Ovary (tissue), 7 donors: ENCODE measurements at regions not wholly inside any gene's neighbourhood (a gene's known extent, or its start where the extent isn't known, plus 50 kb on each side); places are given as distances from the start of the nearest gene placed in this dataset.

Experiments
- DNase-seq, 5 donors: peaks; one replicate each; pipeline ENCODE4 v3.0.0-alpha.2; 2019 to 2020
- H3K27ac ChIP-seq, 2 donors: fragments of 200-600 bp; one replicate each; pipeline versions ENCODE4 v1.5.1 to v1.8.0; 2019 to 2022
- H3K27me3 ChIP-seq: fragments of 200-600 bp; one replicate; pipeline ENCODE4 v1.8.0; 2022
- H3K36me3 ChIP-seq: fragments of 200-600 bp; sonication (generic); one replicate; pipeline ENCODE4 v1.5.1; 2019
- H3K4me1 ChIP-seq: one replicate; pipeline ENCODE4 v1.8.1; 2013; ENCODE audit warnings: mild to moderate bottlenecking, moderate library complexity; ENCODE audit not compliant: insufficient read depth
- H3K4me3 ChIP-seq: fragments of 200-600 bp; sonication (generic); one replicate; pipeline ENCODE4 v1.5.1; 2017
- H3K9me3 ChIP-seq, 2 donors: fragments of 200-600 bp in 1 of 2; sonication (generic) in 1 of 2; one replicate each; pipeline versions ENCODE4 v1.5.1 to v1.8.1; 2013 to 2019; ENCODE audit warnings: mild to moderate bottlenecking in 1 of 2, moderate library complexity in 1 of 2
- CTCF ChIP-seq, 3 donors: fragments of 450-650 bp in 2 of 3; fragments of 200-600 bp in 1 of 3; IDR thresholded peaks; one replicate each; pipeline versions ENCODE4 v1.5.1 to v1.8.0; 2016 to 2022; ENCODE audit warnings: antibody characterized with exemption in 3 of 3, mild to moderate bottlenecking in 1 of 3
- EP300 ChIP-seq: sonication (generic); formaldehyde crosslinking; IDR thresholded peaks from one replicate; pipeline ENCODE4 v1.6.1; 2017; ENCODE audit warnings: antibody characterized with exemption
- POLR2A ChIP-seq: fragments of 450-650 bp; IDR thresholded peaks from one replicate; pipeline ENCODE4 v1.6.1; 2017; ENCODE audit warnings: antibody characterized with exemption, mild to moderate bottlenecking, moderate library complexity
- WGBS, 3 donors: extraction: QIAGEN DNeasy Blood & Tissue Kit in 1 of 3; methylation state at CpG; one replicate each; pipeline versions ENCODE4 v1.1.5 to v1.1.7; 2013 to 2017; 5-methylcytosine and 5-hydroxymethylcytosine counted together
- intact Hi-C, 4 donors: fragments of 100-400 bp; cut with DNase I; formaldehyde crosslinking; loops; one replicate each; pipeline versions ENCODE4 v1.11.0 to v1.15.1; 2022 to 2023
- donor health status: DM: no; HTN: no; CAD: no; lungs with moderate emphysema.
- donor health status: DM: no; HTN: no; CAD: no.
- donor health status: Bipolar disorder and iron deficiency.
- donor health status: DM: no; HTN: no; CAD: no.
- donor health status: DM: yes; HTN: yes; CAD: no.

DNA sequence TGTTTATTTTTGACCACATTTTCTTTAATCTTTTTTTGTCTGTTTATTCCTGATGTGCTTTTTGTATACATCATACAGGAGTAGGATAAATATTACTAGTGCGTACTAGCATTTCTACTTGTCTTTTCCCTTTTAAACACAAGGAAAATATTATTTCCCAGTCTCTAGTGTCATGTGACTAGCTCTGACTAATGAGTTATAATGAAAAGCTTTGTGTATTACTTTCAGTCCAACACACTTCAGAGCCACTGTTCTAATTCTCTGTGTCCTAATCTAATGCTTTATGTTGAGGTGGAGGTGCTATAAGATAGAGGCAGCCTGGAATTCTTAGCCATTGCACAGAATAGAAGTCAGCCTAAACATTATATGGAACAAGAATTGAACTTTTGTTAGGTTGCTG, 65.0 kb upstream of the RAB18 start:
- 79 to 89% (median 86%) methylated on average over 1 of the region's 1 CpG for WGBS, 3 donors
- no peaks in the 10 kb centered on the region for H3K9me3 ChIP-seq
- H3K27me3 ChIP-seq: no peaks in the 10 kb centered on the region
- TF ChIP-seq POLR2A (no peak), CTCF (IDR thresholded peaks at IDR 0.05) (no peak), EP300 (no peak)
- no peak overlapping the region for H3K27ac ChIP-seq
- DNase-seq: no peak
- H3K4me3 ChIP-seq: no peak overlapping the region
- intact Hi-C loops: no loop called here
- H3K4me1 ChIP-seq: no peaks in the 10 kb centered on the region
- H3K36me3 ChIP-seq: no peaks in the 10 kb centered on the region

DNA sequence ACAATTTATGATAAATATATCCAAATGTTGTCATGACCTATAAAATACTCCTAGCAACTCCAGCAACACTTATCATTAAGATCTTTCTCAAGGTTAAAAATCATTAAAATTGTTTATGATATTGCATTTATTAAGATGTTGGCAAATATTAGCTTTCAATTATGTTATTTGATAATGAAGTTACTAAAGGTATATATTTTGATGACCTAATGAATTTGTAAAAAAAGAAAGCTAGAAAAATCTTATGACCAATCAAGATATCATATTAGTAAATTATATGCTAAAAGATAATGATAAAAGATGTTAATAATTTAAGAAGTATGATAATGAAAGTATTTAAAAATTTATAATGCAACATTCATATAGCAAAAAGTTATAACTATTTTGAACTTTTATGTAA, 66.3 kb upstream of the RAB18 start:
- no peak overlapping the region for H3K4me3 ChIP-seq
- H3K27me3 ChIP-seq: no peaks in the 10 kb centered on the region
- intact Hi-C loops: no loop called here
- no peak for TF ChIP-seq POLR2A
- no peak for TF ChIP-seq EP300
- no peak for TF ChIP-seq CTCF (IDR thresholded peaks at IDR 0.05)
- no peaks in the 10 kb centered on the region for H3K36me3 ChIP-seq
- H3K9me3 ChIP-seq: no peaks in the 10 kb centered on the region
- H3K27ac ChIP-seq: no peak overlapping the region
- no peaks in the 10 kb centered on the region for H3K4me1 ChIP-seq
- DNase-seq: no peak

DNA sequence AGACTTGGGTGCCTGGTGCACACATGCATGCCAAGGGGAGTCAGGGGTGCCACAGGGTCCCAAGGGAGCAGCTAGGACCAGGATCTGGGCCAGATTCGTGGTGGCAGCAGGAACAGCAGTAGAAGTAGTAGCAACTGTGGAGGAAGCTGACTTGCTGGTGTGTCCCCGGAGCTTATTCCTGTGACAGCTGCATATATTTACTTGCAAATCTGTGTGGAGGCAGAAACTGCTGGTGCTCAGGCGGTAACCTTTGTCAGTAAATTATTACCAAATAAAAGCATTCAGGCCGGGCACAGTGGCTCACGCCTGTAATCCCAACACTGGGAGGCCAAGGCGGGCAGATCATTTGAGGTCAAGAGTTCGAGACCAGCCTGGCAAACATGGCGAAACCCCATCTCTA, 67.4 kb upstream of the RAB18 start:
- Histone ChIP-seq H3K36me3 (no peaks in the 10 kb centered on the region), H3K4me1 (no peaks in the 10 kb centered on the region), H3K9me3 (no peaks in the 10 kb centered on the region), H3K27ac (no peak overlapping the region), H3K4me3 (no peak overlapping the region), H3K27me3 (no peaks in the 10 kb centered on the region)
- no peak for TF ChIP-seq POLR2A
- no peak for TF ChIP-seq CTCF (IDR thresholded peaks at IDR 0.05)
- TF ChIP-seq EP300: no peak
- intact Hi-C loops: no loop called here
- DNase-seq: no peak
- 75 to 87% (median 83%) methylated on average over 8 of the region's 8 CpGs for WGBS, 3 donors

- 89 to 94% (median 91%) methylated on average over 2 of the region's 2 CpGs for WGBS, 3 donors
- no peaks in the 10 kb centered on the region for H3K4me1 ChIP-seq
- no peaks in the 10 kb centered on the region for H3K36me3 ChIP-seq
- no peak for DNase-seq
- H3K27me3 ChIP-seq: no peaks in the 10 kb centered on the region
- no peak overlapping the region for H3K27ac ChIP-seq
- intact Hi-C loops: no loop called here
- no peak overlapping the region for H3K4me3 ChIP-seq
- no peak for TF ChIP-seq CTCF (IDR thresholded peaks at IDR 0.05)
- no peak for TF ChIP-seq EP300
- no peak for TF ChIP-seq POLR2A
- H3K9me3 ChIP-seq: no peaks in the 10 kb centered on the region
Measured at GRCh38 chr10:27433976-27434375, 70.1 kb upstream of the RAB18 start.

GRCh38 chr10:27426948-27427467, 77.1 kb upstream of the RAB18 start:
- no peaks in the 10 kb centered on the region for H3K36me3 ChIP-seq
- no peak for DNase-seq
- intact Hi-C loops: no loop called here
- no peaks in the 10 kb centered on the region for H3K9me3 ChIP-seq
- TF ChIP-seq POLR2A (no peak), EP300 (no peak), CTCF (IDR thresholded peaks at IDR 0.05) (no peak)
- WGBS, 3 donors: 58 to 67% (median 62%) methylated on average over 2 of the region's 2 CpGs
- H3K27ac ChIP-seq: no peak overlapping the region
- H3K4me3 ChIP-seq: no peak overlapping the region
- no peaks in the 10 kb centered on the region for H3K27me3 ChIP-seq
- no peaks in the 10 kb centered on the region for H3K4me1 ChIP-seq
